CD4-positive, alpha-beta T cell treated with Interleukin-4 for 1 hour (primary cell): ENCODE measurements at regions not wholly inside any gene's neighbourhood (a gene's known extent, or its start where the extent isn't known, plus 50 kb on each side); places are given as distances from the start of the nearest gene placed in this dataset.
"Not testable (repeated sequence)": the region's sequence is repeated elsewhere in the genome, so short reads cannot be mapped to it uniquely, and the experiment has no call there.

Experiments
- DNase-seq, 2 donors: peaks; one replicate each; pipeline ENCODE4 v3.0.0-alpha.2; 2020 to 2022

DNA sequence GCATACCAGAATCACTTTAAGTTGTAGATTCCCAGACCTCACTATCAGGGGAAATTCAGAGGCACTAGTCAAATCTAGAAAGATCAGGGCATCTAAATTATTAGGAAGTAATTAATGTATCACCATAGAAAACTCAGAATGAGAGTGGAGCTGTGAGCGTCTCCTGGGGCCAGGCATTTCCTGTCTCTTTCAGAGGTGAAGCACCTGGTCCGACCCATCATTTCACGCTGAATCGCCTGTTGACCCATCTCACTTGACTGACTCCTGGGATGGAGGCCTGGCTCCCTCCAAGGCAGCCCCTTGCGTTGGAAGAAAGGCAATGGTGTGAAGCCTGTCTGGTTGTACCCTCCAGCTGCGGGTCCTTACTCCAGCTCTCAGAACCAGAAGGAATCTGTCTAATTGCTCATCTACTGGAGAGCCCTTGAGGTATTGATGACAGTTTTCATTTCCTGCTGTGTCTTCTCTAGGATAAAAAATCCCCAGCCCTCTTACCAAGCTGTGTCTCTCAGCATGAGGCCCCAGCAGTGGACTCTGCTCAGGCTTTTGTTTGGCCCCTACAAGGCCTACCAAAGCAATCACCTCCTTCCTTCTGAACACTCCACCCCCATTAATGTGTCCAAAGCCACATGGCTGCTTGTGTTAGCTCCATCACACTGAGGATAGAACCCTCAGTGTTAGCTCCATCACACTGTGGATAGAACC lies 93.2 kb upstream of the SYT13 start:
- no peak for DNase-seq

DNA sequence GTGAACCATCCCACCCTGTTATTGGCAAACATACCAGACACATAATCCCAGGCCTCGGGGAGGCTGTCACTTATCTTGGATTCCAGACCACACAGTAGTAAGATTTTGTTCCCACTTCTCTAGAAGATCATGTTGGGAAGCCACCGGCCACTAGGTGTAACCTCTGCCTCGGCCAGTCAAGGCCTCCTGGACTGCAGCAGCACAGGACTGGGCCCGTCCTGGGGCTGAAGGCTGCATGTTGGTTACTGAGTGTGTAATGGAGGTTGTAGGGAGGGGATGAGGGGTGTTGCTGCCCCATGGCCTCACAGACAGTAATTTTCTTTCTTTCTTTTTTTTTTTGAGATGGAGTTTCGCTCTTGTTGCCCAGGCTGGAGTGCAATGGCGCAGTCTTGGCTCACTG lies 92.4 kb upstream of the SYT13 start:
- DNase-seq = no peak

DNA sequence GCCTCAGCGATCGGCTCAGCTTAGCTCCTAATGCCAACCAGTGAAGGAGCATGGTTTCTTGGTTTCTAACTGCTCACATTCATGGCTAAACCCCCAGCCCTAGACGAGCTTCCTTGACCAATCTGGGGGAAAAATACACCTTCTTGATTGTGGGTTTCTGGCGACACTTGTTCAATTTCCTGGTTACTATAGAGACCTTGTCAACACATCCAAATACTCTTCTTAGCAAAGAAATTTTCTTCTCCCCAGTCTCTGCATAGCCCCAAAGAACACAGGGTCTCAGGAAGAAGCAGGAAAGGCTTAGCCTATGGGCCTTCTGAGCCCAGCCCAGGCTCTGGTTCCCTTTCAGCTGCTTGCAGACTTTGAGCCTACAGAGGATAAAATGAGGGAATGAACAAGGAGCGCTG lies 88.5 kb upstream of the SYT13 start:
- DNase-seq = peak; percentile 16 to 66

DNA sequence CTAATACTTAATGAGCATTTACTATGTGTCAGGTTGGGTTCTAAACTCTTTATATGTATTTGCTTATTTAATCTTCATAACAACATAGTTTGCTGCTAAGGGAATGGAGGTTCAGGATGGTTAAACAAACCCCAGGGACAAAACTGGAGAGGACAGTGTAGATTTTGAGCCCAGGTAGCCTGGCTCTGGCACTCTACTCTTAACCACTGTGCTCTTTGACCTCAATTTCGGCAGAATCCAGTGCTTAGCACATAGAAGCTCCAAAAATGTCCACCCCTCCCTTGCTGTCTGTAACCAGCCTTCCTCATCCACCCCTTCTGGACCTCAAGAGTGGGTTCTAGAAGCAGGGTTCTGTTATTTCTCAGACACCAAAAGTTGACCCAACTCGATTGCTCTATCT lies 88.0 kb upstream of the SYT13 start:
- DNase-seq = peak in 1 of 2 donors; percentile 18

DNA sequence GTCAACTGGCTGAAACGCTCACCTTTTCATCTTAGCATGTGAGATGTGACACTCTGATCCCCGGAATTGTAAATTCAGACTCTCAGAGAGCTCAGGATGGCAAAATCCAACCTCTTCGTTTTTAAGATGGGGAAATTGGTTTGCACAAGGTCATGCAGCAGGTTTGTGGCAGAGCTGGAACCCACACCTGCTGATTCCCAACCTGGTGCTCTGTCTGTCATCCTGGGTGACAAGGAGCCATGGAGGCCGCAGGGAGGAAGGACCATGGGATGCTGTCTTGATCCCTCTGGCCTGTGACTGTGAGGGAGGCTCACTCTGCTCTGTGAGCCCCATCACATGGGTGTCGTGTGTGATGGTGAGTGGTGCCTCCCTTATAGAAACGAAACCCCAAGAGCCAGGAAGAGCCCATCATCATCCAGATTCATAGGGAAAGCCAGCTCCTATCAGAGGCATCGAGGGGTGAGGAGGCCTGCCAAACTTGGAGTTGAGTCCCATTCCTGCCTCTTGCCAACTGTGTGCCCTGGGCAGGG lies 87.4 kb upstream of the SYT13 start:
- no peak for DNase-seq

DNA sequence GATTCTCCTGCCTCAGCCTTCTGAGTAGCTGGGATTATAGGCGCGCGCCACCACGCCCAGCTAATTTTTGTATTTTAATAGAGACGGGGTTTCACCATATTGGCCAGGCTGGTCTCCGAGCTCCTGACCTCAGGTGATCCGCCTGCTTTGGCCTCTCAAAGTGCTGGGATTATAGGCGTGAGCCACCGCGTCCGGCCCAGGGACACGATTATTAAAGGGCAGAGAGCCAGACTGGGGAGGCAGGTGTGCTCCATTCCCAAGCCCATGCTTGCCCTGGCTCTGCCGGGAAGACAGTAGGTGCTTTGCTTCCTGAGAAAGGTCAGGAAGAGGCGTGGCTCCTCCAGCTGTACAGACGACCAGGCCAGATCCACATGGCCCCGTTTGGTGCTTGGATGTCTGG lies 86.3 kb upstream of the SYT13 start:
- DNase-seq = not testable (repeated sequence)

DNA sequence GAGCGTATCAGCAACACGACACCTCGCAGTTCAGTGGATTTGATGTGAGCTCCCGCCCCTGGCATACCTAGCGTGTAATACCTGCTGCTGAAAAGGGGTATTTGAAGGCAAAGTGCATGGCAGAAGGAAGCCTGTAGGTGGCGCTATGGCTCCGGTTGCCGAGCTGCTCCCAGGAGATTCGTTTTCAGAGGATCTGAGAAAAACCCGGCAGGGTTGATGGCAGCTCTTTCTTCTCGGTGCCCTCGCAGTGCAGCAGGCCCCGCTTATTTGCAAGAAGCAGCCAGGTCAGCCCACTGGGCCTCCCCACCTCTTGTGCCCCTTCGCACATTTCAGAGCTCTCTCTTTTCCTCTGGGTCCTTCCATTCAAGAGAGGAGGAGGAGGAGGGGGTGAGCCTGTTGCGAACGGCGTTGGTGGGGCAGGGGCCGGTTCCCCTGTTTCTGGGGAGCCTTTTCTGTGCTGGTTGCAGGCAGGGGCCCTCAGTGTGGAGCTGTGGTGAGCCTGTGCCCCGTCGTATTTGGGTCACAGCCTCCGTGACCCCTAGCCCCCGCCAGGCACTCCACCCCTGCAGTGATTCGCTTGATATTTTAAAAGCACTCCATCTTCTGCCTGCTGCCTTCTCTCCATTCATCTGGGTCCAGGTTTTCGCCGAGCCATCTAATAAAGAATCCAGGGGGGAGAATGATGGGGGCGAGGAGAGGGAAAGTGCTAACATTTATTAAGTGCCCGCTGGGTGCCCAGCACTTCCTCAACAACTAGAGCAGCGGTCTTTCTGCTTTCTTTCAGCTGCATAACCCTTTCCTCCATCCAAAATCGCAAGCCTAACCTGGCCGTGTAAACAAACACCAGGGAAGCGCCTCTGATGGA lies 85.3 kb upstream of the SYT13 start:
- peak; percentile 56 to 72 for DNase-seq

DNA sequence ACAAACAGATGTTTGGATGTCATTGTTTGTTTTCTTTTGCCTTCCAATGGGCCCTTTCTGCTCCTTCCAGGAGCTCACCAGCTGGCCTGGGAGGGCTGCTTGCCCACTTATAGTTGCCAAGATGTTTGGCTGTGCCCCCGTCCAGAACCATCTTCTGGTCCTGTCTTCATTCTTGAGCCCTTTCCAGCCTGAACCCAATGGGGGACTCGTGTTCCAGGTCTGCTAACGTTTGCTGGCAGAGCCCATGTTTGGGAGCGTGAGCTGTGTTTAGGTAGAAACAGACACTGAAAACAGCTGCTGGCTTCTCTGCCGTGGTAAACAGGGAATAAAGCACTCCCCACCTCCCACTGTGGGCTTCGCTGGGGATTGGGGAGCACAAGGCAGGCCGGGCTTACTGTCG lies 83.2 kb upstream of the SYT13 start:
- no peak for DNase-seq

DNA sequence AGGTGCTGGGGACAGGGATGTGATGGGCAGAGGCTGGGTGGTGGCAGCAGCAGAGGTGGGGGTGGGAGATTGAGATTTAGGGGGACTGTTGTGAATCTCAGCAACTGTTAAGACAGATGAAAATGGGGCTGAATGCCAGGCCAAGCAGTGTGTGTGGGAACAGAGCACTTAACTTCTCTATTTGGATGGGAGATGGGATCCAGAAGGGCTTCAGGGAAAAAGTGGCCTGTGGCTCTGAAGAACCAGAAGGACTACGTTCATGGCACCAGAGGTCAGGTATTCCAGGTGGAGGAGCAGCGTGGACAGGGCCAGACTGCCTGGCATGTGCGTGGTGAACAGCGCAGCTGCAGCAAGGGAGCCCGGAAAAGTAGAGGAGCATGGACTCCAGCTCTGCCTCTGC lies 82.6 kb upstream of the SYT13 start:
- DNase-seq = no peak

DNA sequence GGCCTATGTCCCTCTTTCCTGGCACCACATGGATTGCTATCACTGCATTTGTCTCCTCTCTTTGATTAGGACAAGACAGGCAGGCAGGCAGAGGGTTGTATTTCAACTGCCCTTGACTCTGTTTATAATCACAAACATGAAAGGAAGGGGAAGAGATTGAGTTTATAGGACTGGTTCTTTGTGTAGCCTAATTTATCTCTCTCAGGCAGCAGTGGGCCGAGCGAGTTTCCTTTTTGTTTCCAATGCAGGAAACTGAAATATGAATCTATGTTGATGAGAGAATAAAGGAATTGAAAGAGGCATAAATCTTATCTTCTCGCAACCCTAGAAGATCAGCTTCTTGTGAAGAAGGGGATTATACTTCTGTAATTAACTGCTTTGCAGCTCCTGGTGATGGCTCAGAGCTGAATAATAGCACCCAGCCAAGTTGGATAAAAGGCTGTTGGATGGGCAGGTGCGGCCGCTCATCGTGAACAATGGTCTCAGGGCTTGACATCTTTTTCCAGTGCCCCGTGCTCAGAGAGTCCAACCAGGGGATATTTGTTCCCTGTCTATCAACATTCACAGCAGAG lies 80.6 kb upstream of the SYT13 start:
- DNase-seq = no peak

DNA sequence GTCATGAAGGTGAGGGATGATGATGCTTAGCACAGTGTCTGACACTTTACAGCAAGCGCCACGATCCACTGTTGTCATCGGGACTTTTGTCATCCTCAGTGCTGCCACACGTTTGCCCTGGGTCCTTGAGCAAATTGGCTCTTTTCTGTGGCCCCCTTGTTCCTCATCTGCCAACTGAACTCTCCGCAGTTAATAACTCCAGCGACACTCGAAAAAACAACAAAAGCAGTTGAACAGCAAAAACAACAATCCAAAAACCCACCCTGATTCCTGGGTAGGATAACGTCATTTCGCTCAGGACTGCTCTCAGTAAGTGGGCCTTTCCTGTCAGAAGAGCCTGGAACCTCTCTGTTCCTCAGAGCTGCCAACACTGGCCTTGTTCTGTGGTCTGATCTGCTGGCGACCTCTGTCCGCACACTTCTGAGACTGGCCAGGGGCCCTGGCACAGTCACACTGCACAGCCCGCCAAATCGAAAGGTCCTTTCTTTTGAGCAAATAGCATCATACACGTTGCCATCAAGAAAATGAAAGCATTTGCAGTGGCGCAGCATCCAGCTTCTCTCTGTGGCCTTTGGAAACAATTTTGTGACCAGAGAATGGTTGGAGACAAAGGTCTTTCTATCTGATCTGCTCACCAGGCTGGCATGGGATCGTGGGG lies 79.9 kb upstream of the SYT13 start:
- DNase-seq = no peak

DNA sequence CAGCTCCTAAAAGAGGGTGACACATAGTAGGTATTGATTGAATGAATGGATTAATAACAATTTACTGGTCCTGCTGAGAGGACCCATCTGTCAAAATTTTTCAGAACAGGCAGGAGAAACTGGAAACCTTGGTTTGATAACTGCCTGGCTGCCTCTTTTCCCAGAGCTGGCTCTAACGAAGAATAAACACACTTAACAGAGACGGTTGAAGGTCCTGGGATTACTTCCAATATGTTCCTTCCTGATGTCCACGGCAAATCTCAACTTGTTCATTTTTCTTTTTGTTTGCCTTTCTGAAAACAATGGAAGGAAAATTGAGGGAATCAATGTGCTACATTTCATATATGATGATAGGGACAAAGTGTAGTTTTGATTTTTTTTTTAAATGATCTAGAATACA lies 76.5 kb upstream of the SYT13 start:
- no peak for DNase-seq

DNA sequence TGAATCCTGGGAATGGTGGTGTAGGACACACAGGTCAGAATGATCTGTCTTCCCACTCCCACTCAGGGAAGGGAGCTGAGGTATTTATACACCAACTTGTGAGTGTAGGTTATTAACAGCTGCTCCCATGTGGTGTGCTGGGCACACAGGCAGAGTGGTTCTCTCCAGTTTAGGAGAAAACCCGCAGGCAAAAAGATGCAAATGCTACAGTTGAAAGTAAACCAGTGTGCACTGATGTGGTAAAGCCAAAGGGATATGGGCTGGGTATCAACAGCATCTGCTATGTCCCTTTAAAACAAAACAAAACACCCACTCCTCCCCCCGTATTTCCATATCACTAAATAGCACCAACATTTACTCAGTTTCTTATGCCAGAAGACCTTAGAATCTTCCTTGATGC lies 75.4 kb upstream of the SYT13 start:
- no peak for DNase-seq

DNA sequence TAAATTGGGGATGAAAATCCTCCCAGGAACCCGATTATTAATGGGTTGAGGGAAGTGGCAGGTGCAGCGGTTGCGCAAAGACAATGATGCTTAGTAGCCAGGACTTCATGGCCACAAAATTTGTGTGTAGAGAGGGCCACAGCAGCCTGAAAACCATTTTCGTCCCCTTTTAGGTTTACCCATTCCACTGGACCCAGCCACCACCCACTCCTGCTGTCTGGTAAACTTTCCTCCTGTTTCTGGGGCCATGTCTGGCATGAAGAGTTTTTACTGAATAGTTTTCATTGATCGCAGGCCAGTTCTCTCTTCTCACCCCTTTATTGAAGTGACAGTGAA lies 69.5 kb upstream of the SYT13 start:
- DNase-seq = no peak

DNA sequence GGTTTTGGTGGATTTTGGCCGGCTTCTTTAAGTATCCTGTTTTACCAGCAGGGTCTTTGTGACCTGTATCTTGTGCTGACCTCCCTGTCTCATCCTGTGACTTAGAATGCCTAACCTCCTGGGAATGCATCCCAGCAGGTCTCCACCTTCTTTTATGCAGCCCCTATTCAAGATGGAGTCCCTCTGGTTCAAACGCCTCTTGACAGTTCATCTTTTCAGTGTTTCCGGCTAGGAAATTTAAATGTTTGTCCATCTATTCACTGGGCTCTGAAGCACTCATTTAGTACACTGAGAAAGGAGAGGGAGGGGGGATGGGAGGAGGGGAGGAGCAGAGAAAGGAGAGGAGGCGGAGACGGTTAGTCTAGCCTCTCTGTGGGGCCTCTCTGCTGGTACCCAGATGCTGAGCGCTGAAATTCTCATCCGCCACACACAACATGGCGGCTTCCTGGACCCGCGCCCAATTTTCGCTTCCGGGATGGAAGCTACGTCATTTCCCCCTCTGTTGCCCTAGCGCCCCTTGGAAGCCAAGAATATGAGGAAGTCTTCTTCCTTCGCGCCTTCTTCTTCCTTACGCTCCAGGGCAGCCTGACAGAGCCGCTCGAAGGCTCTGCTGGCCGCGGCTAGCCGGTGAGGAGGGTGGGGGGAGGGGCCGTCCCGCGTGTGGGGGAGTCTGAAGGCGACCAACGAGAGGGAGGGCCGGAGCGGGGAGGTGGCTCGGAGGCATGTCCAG lies 69.0 kb upstream of the SYT13 start:
- peak; percentile 92 for DNase-seq

DNA sequence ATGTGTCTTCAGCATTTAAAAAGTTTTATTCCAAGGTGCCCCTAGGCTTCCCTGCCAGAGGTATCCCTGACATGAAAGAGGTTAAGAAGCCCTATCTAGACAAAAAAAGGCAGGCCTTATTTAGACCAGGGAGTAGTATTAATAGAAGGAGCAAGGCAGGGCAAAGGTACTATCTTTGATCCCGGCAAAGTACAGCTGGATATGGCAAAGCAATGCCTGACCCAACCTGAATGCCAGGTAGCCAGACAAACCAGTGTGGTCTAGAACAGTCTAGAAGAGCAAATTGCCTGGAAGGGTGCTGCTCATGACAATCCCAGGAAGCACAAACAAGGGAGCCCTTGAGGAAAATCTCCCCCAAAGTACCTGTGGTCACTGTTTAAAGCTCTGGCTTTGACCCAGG lies 62.6 kb upstream of the SYT13 start:
- no peak for DNase-seq

DNA sequence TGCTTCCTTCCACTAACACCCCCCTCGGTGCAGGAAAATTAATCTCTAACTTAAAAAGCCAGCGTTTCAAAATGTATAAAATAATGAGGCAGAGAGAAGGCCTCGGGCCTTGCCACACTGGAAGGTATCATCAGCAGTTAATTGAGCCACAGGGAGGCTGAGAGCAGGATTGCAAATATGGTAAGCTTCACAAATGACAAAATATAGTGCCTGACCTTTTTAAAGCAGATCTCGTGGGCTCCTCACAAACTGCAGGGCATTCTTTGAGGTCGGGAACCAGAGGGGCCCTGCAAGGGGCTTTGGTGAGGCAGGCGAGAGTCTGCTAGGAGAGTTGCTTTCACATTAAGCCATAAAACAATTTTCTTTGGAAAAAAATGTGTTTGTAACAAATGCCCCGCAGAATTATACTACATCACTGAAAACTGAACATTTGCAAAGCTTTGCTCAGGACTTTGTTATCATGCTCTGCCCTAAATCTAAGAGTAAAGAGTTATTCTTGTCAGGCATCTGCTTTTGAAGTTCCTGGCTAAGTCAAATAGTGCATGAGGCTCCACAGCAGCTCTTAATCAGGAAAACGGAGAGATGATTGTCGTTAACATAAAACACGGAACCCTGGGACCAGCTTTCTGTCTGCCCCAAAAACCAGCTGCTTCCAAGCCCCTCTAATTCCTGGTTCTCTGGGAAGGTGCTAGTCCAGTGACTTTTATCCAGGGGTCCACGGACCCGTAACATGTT lies 61.4 kb upstream of the SYT13 start:
- DNase-seq = no peak

DNA sequence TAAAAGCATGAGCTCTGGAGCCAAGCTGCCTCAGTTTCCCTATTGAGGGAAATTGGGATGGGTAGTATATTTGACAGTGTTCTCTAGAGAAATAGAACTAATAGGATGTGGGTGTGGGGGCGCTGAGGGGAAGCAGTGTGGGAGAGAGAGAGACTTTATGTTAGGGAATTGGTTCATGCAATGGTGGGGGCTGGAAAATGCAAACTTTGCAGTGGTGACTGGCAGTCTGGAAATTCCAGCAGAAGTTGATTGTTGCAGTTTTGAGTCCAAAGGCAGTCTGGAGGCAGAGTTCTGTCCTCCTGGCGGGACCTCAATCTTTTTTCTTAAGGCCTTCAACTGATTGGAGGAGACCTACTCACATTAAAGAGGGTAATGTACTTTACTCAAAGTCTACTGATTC lies 59.4 kb upstream of the SYT13 start:
- DNase-seq = no peak

DNA sequence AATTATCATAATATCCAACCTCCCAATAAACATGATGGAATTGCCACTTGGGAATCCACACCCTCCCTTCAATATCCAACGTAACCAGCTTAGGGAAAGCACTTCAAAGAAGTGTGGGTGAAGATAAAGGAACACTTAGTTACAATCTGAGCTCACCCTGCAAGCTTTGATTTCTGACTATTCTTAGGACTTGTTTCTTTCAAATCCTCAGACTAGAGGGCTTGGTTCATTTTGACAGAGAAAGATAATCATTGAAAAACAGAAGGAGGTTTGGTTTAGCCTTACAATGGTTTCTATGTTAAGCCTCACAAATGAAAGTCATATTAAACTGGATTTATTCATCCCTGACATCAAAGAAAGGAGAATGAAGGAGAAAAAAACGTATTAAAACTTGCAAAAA lies 57.9 kb upstream of the SYT13 start:
- no peak for DNase-seq

DNA sequence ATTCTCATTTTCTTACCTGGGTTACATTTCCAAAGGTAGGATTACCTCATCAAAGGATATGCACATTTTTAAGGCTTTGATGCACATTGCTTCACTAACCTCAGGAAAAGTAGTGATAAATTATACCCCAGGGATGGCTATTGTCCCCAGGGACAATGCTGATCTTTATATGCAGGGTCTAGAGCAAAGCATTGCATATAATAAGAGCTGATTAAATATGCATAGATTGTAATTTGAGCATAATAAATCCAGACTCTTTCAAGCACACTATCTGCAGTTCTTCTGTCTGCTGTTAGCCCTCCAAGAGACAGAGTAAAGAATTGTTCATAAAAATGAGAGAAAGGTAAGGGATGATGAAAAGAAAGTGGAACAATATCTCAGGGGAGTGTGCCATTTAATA lies 57.3 kb upstream of the SYT13 start:
- no peak for DNase-seq

DNA sequence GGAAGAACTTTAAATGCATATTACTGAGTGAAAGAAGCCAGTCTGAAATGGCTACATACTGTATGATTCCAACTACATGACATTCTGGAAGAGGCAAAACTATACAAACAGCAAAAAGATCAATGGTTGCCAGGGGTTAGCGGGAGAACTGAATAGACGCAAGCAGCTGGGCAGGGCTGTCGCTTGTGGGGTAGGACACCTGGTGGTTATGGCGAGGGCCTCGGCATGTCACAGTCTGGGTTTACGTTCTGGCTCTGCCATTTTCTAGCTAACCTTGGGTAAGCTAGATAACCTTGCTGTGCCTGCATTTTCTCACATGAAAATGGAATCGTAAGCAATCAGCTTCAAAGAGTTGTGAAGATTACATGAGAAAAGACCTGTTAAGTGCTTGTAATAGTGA lies 55.2 kb upstream of the SYT13 start:
- DNase-seq = no peak
